NB4 (cell line): ENCODE measurements at regions not wholly inside any gene's neighbourhood (a gene's known extent, or its start where the extent isn't known, plus 50 kb on each side); places are given as distances from the start of the nearest gene placed in this dataset.

Source experiments
- DNase-seq: peaks from one replicate; pipeline ENCODE4 v3.0.0; 2010; ENCODE audit warnings: low read depth
- H3K4me3 ChIP-seq: one replicate; pipeline ENCODE4 v1.5.1; 2011; ENCODE audit warnings: mild to moderate bottlenecking, low read depth, low read length, moderate library complexity
- CTCF ChIP-seq: IDR thresholded peaks from one replicate; pipeline ENCODE4 v1.5.1; 2012; ENCODE audit warnings: low read depth, low read length
- MAX ChIP-seq: IDR thresholded peaks from 2 replicates; pipeline ENCODE4 v1.6.1; 2011; ENCODE audit warnings: low read depth, low read length
- MYC ChIP-seq: IDR thresholded peaks from 2 replicates; pipeline ENCODE4 v1.6.1; 2011; ENCODE audit warnings: low read depth, low read length
- POLR2A ChIP-seq: IDR thresholded peaks from 2 replicates; pipeline ENCODE4 v1.6.1; 2011; ENCODE audit warnings: mild to moderate bottlenecking; ENCODE audit not compliant: insufficient read length; ENCODE audit errors: extremely low read depth

- DNase-seq, result no peak
- TF ChIP-seq POLR2A (no peak), MYC (no peak), MAX (no peak), CTCF (no peak)
- no peak overlapping the region for H3K4me3 ChIP-seq
These were observed 973.1 kb upstream of the ADGRL2 start for GRCh38 chr1:80827666-80828065.

- no peak for DNase-seq
- no peak overlapping the region for H3K4me3 ChIP-seq
- no peak for TF ChIP-seq POLR2A
- TF ChIP-seq MYC, result no peak
- no peak for TF ChIP-seq CTCF
- no peak for TF ChIP-seq MAX
These were observed 975.7 kb upstream of the ADGRL2 start for GRCh38 chr1:80825067-80825466.

GRCh38 chr1:80818211-80818610 lies 982.5 kb upstream of the ADGRL2 start:
- no peak for DNase-seq
- no peak overlapping the region for H3K4me3 ChIP-seq
- TF ChIP-seq MAX (no peak), POLR2A (no peak), CTCF (no peak), MYC (no peak)

- H3K4me3 ChIP-seq, result no peak overlapping the region
- no peak for DNase-seq
- TF ChIP-seq MYC, result no peak
- TF ChIP-seq CTCF, result no peak
- TF ChIP-seq MAX, result no peak
- TF ChIP-seq POLR2A, result no peak
These were observed 992.8 kb upstream of the ADGRL2 start for GRCh38 chr1:80807981-80808380.

GRCh38 chr1:80806431-80806830 lies 994.3 kb upstream of the ADGRL2 start:
- no peak overlapping the region for H3K4me3 ChIP-seq
- no peak for DNase-seq
- TF ChIP-seq MYC (no peak), POLR2A (no peak)

GRCh38 chr1:80801695-80802094 lies 999.0 kb upstream of the ADGRL2 start:
- DNase-seq, result no peak
- TF ChIP-seq MAX, result no peak
- TF ChIP-seq MYC, result no peak
- no peak for TF ChIP-seq POLR2A
- no peak for TF ChIP-seq CTCF
- H3K4me3 ChIP-seq, result no peak overlapping the region
